Type B pancreatic cell (in vitro differentiated cells): ENCODE measurements at regions not wholly inside any gene's neighbourhood (a gene's known extent, or its start where the extent isn't known, plus 50 kb on each side); places are given as distances from the start of the nearest gene placed in this dataset.

Experiments
- DNase-seq: peaks from one replicate; pipeline ENCODE4 v3.0.0; 2021; ENCODE audit warnings: mixed read lengths; ENCODE audit not compliant: unreplicated experiment; ENCODE audit errors: extremely low spot score
- H3K27ac Mint-ChIP-seq: 2 replicates; pipeline ENCODE4 v1.8.0; 2021; ENCODE audit warnings: mild to moderate bottlenecking, mixed read lengths
- H3K27me3 Mint-ChIP-seq: 2 replicates; pipeline ENCODE4 v1.8.0; 2021; ENCODE audit warnings: mixed read lengths
- H3K36me3 Mint-ChIP-seq: 2 replicates; pipeline ENCODE4 v1.8.0; 2021; ENCODE audit warnings: mixed read lengths
- H3K4me1 Mint-ChIP-seq: one replicate; pipeline ENCODE4 v1.8.0; 2021; ENCODE audit warnings: mixed read lengths; ENCODE audit not compliant: unreplicated experiment
- H3K4me3 Mint-ChIP-seq: 2 replicates; pipeline ENCODE4 v1.8.0; 2021; ENCODE audit warnings: mild to moderate bottlenecking, mixed read lengths
- H3K9me3 Mint-ChIP-seq: 2 replicates; pipeline ENCODE4 v1.8.0; 2021; ENCODE audit warnings: mixed read lengths
- TF ChIP-seq, protein P1 (sequence below): fragments of 200-600 bp; sonication (generic); conservative IDR thresholded peaks from 2 replicates; pipeline ENCODE4 v1.5.0; 2021; ENCODE audit warnings: antibody characterized with exemption, mild to moderate bottlenecking

GRCh38 chr11:95534226-95534625 is 255.4 kb downstream of the FAM76B start:
- Mint-ChIP-seq H3K27me3 (no peaks in the 10 kb centered on the region), H3K27ac (no peak overlapping the region), H3K36me3 (no peaks in the 10 kb centered on the region), H3K4me1 (peaks cover 8% of the 10 kb centered on the region), H3K9me3 (peaks cover 16% of the 10 kb centered on the region), H3K4me3 (no peak overlapping the region)
- TF ChIP-seq, protein P1, sequence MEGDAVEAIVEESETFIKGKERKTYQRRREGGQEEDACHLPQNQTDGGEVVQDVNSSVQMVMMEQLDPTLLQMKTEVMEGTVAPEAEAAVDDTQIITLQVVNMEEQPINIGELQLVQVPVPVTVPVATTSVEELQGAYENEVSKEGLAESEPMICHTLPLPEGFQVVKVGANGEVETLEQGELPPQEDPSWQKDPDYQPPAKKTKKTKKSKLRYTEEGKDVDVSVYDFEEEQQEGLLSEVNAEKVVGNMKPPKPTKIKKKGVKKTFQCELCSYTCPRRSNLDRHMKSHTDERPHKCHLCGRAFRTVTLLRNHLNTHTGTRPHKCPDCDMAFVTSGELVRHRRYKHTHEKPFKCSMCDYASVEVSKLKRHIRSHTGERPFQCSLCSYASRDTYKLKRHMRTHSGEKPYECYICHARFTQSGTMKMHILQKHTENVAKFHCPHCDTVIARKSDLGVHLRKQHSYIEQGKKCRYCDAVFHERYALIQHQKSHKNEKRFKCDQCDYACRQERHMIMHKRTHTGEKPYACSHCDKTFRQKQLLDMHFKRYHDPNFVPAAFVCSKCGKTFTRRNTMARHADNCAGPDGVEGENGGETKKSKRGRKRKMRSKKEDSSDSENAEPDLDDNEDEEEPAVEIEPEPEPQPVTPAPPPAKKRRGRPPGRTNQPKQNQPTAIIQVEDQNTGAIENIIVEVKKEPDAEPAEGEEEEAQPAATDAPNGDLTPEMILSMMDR: no peak
- DNase-seq: no peak

DNA sequence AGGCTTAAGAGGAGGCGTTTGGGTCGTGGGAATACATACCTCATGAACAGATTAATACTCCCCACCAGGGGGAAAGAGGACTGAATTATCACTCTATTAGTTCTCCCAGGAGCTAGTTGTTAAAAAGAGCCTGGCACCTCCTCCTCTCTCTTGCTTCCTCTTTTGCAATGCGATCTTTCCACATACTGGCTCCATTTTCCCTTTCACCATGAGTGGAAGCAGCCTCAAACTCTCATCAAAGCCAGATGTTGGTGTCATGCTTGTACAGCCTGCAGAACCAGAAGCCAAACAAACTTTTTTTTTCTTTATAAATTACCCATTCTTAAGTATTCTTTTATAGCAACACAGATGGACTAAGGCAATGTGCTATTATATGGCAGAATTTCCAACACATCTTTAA is 258.5 kb downstream of the FAM76B start:
- Mint-ChIP-seq H3K27ac (no peak overlapping the region), H3K9me3 (peaks cover 10% of the 10 kb centered on the region), H3K4me3 (no peak overlapping the region), H3K4me1 (peaks cover 4% of the 10 kb centered on the region), H3K36me3 (no peaks in the 10 kb centered on the region), H3K27me3 (no peaks in the 10 kb centered on the region)
- no peak for DNase-seq
- TF ChIP-seq, protein P1: no peak

DNA sequence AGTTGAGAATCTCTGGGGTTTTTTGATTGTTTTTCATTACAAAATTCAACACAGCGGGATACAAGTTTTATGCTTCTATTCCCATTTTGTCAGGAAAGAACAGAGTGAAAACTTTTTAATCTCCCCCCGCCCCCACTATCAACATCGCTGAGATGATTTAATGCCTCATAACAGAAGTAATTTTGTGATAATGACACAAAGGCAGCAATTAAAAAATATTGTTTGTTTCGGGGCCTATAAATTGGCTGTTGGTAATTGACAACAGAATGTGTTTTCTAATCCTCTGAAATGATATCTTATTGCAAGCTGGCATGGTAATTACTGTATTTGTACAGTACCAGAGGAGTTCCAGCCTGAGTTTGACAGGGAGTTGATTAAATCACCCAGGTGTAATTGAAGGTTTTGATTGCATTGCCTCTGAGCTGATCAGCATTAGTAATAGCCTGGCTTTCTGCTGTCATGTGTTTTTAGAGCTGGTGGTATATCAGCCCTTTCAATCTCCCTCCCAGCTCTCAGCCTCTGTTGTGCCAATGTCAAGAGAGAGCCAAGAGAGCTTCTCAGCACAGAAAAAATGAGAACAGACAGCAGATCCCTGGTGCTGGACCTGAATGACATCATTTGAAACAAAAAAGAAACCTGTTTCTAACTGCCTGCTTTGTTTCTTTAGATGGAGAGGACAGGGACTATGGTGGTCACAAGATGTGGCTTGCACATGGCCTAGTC is 265.1 kb downstream of the FAM76B start:
- Mint-ChIP-seq H3K27ac (no peak overlapping the region), H3K27me3 (no peaks in the 10 kb centered on the region), H3K4me1 (peaks cover 15% of the 10 kb centered on the region), H3K36me3 (peaks cover 5% of the 10 kb centered on the region), H3K4me3 (no peak overlapping the region), H3K9me3 (no peaks in the 10 kb centered on the region)
- TF ChIP-seq, protein P1: no peak
- no peak for DNase-seq

GRCh38 chr11:95522874-95523273 is 266.7 kb downstream of the FAM76B start:
- Mint-ChIP-seq H3K4me3 (no peak overlapping the region), H3K27ac (no peak overlapping the region), H3K4me1 (peaks cover 15% of the 10 kb centered on the region), H3K27me3 (no peaks in the 10 kb centered on the region), H3K36me3 (peaks cover 5% of the 10 kb centered on the region), H3K9me3 (no peaks in the 10 kb centered on the region)
- no peak for DNase-seq
- TF ChIP-seq, protein P1: no peak

DNA sequence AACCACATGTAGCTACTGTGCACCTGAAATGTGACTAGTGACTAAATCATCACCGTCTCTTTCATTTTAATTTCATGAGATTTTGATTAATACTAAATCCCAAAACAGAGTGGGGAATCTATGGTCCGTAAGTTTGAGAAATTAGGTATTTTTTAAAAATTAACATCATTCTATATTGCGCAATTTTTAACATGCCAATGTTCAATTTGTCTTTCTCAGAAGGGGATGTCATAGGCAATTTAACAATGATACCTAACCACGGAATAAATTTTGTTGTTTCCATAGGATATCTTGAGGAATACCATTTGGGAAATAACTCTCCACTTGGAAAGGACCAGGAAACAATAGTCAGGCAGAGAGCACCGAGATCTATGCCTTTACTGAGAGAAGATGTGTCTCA is 267.7 kb downstream of the FAM76B start:
- H3K36me3 Mint-ChIP-seq: peaks cover 5% of the 10 kb centered on the region
- H3K9me3 Mint-ChIP-seq: no peaks in the 10 kb centered on the region
- no peaks in the 10 kb centered on the region for H3K27me3 Mint-ChIP-seq
- H3K4me1 Mint-ChIP-seq: peaks cover 18% of the 10 kb centered on the region
- H3K4me3 Mint-ChIP-seq: no peak overlapping the region
- no peak for DNase-seq
- TF ChIP-seq, protein P1: no peak
- H3K27ac Mint-ChIP-seq: no peak overlapping the region

DNA sequence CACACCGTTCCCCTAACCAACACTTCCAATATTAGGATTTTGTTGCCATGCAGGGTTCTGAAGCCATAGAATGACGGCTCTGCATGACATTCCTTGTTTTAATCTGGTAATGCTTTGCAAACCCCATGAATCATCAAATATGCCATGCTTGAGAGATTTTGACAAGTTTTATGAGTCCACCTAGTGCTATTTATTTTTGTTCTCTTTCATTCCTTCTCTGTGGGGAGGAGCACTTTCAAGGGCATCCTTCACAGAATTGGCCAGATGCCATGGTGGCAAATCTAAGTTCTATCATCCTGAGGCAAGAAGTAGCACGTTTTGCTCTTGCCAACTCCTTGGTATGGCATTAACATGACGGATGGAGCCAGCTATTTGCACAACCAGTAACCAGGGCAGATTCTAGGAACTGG is 268.4 kb downstream of the FAM76B start:
- DNase-seq: no peak
- peaks cover 20% of the 10 kb centered on the region for H3K4me1 Mint-ChIP-seq
- H3K9me3 Mint-ChIP-seq: no peaks in the 10 kb centered on the region
- no peak overlapping the region for H3K27ac Mint-ChIP-seq
- H3K36me3 Mint-ChIP-seq: peaks cover 5% of the 10 kb centered on the region
- H3K4me3 Mint-ChIP-seq: no peak overlapping the region
- TF ChIP-seq, protein P1: no peak
- H3K27me3 Mint-ChIP-seq: no peaks in the 10 kb centered on the region
